ENCODE measurements at regions not wholly inside any gene's neighbourhood (a gene's known extent, or its start where the extent isn't known, plus 50 kb on each side); places are given as distances from the start of the nearest gene placed in this dataset.

- DNase-seq (ENCODE audit: low read depth), result no peak
Observed at GRCh38 chr2:223107825-223108224, 55.8 kb downstream of the KCNE4 start.

- DNase-seq (ENCODE audit: low read depth), result no peak
Observed at GRCh38 chr2:223108351-223109050, 56.5 kb downstream of the KCNE4 start.

GRCh38 chr2:223109341-223109740 is 57.4 kb downstream of the KCNE4 start:
- no peak for DNase-seq (ENCODE audit: low read depth)

GRCh38 chr2:223113161-223113560 is 61.2 kb downstream of the KCNE4 start:
- DNase-seq (ENCODE audit: low read depth), result no peak

- no peak for DNase-seq (ENCODE audit: low read depth)
Observed at GRCh38 chr2:223114170-223114569, 62.2 kb downstream of the KCNE4 start.

- no peak for DNase-seq (ENCODE audit: low read depth)
Observed at GRCh38 chr2:223114917-223115316, 62.9 kb downstream of the KCNE4 start.

- no peak for DNase-seq (ENCODE audit: low read depth)
Observed at GRCh38 chr2:223117533-223117932, 65.5 kb downstream of the KCNE4 start.

GRCh38 chr2:223121283-223121682 is 69.3 kb downstream of the KCNE4 start:
- DNase-seq (ENCODE audit: low read depth), result no peak

GRCh38 chr2:223122781-223123180 is 70.8 kb downstream of the KCNE4 start:
- no peak for DNase-seq (ENCODE audit: low read depth)

GRCh38 chr2:223123855-223124610 is 72.0 kb downstream of the KCNE4 start:
- DNase-seq (ENCODE audit: low read depth), result no peak

- DNase-seq (ENCODE audit: low read depth), result no peak
Observed at GRCh38 chr2:223141606-223142005, 89.6 kb downstream of the KCNE4 start.

GRCh38 chr2:223142118-223142517 is 90.1 kb downstream of the KCNE4 start:
- DNase-seq (ENCODE audit: low read depth), result no peak

GRCh38 chr2:223147431-223147830 is 95.4 kb downstream of the KCNE4 start:
- DNase-seq (ENCODE audit: low read depth), result no peak

- no peak for DNase-seq (ENCODE audit: low read depth)
Observed at GRCh38 chr2:223148516-223148915, 96.5 kb downstream of the KCNE4 start.

GRCh38 chr2:223155956-223156355 is 104.0 kb downstream of the KCNE4 start:
- no peak for DNase-seq (ENCODE audit: low read depth)

GRCh38 chr2:223161873-223162458 is 110.0 kb downstream of the KCNE4 start:
- DNase-seq (ENCODE audit: low read depth), result no peak

GRCh38 chr2:223165423-223166214 is 113.6 kb downstream of the KCNE4 start:
- DNase-seq (ENCODE audit: low read depth), result no peak

- no peak for DNase-seq (ENCODE audit: low read depth)
Observed at GRCh38 chr2:223166215-223166493, 114.2 kb downstream of the KCNE4 start.

- DNase-seq (ENCODE audit: low read depth), result no peak
Observed at GRCh38 chr2:223166983-223167650, 115.1 kb downstream of the KCNE4 start.

GRCh38 chr2:223169830-223170605 is 118.0 kb downstream of the KCNE4 start:
- DNase-seq (ENCODE audit: low read depth), result no peak

- DNase-seq (ENCODE audit: low read depth), result no peak
Observed at GRCh38 chr2:223176970-223177369, 125.0 kb downstream of the KCNE4 start.
